ENCODE measurements at regions not wholly inside any gene's neighbourhood (a gene's known extent, or its start where the extent isn't known, plus 50 kb on each side); places are given as distances from the start of the nearest gene placed in this dataset.

DNA sequence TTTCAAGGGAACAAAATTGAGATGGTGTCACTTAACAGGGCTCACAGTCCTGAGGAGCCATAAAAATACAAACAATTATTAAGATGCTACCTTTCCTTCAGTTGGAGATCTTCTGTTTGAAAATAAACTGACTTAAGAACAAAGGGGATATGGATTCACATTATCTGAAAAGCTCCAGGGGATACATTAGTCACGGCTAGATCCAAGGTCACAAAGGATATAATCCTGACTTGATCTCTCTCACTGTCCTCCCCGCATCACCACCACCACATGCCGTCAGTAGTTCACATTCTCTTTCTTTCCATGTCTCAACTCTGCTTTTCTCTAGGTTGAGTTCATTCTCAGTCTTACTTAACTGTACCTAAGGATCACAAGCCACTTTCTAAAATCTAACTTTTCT, 530.4 kb upstream of the MARCKS start:
- DNase-seq, result no peak

DNA sequence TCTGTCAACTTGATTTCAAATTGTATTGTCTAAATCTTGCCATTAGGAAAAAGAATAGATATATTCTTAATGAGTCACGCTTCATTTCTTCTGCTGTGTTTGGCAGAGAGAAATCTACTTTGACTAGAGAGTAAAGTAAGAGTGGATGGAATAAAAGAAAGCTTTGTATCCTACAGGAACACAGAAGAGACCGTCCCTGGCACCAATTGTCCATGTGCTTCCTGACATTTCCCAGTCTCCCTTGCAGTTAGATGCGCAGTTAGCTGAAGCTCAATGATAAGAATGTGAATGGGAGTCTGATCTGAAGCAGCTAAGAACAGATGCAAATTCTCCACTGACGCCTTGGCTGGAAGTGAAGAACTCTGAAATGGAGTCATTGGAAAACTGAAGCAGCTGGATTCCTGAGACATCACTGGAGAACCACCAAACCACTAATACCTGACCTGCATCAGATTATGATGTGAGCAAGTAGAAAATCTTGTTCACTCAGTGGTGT, 528.2 kb upstream of the MARCKS start:
- DNase-seq, result no peak

DNA sequence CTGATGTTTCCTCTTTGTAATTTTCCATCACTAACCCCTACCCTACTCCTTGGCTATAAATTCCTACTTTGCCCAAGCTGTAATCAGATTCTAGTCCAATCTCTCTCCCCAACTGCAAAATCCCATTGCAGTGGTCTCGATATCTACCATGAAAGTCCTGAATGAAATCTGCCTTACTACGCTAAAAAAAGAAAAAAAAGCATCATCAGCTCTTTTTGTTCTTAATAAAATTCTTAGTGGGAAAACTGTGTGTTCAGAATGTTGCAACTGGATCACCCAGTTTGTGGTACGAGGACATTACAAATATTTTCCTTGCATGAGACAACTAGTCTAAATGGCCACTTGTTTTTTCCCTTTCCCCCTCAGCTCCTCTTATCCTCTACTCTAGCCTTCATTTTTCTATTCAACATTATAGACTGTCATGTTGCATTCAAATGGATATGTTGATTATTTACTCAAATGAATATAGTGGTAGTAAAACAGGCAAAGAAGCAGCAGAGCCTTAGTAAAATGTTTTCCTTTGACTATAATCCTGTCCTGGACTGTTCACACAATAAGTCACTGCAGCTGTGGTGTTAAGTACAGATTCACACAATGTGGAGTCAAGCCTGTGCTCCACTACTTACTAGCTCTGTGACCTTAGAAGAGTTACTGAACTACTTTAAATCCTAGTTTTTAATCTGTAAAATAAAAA, 527.1 kb upstream of the MARCKS start:
- no peak for DNase-seq

DNA sequence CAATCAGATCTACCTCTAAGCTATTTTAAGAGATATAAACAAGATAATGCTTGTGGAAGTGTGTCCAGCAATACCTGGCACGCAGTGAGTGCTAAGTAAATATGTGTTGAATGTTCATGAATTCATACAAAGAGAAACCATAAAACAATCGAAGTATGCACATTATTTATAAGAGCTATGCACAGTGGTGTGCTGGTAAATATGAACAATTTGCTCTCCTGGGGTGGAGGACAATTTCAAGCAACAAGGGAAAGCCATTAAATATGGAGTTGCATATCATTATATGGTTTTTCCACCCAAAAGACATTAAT, 526.6 kb upstream of the MARCKS start:
- no peak for DNase-seq

DNA sequence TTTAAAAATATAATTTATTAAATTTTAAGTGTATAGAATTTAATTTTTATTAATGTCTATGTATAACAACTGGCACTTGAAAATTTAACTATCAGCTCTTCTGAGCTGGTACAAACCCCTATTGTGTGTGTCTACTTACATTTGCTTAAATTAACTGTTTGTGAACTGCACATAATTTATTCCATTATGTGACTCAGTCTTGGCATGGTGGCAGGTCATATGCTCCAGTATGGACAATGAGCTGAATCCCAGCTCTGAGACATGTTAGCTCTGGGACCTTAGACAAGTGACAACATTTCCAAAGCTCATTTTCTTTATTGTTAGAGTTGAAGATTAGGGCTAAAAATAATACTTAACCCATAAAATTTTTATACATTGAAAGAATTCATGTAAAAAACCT, 526.1 kb upstream of the MARCKS start:
- DNase-seq, result no peak

DNA sequence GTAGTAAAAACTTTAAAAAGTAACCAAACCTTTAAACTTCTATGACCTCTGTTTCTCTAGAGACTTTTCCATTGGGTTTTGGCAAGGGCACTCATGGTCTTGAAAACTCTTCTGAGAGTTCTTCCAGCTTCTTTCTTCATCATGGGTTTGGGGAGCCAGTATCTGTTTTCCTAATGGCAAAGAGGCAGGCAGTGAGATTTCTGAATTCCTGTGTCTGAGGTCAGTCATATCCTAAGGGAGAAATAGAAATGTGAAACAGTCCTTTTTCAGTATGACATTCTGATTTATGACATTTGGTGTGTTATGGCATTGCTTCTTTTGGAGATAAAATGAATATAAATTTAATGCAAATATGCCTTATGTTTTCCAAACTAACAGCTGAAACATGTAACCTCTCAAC, 518.5 kb upstream of the MARCKS start:
- no peak for DNase-seq

DNA sequence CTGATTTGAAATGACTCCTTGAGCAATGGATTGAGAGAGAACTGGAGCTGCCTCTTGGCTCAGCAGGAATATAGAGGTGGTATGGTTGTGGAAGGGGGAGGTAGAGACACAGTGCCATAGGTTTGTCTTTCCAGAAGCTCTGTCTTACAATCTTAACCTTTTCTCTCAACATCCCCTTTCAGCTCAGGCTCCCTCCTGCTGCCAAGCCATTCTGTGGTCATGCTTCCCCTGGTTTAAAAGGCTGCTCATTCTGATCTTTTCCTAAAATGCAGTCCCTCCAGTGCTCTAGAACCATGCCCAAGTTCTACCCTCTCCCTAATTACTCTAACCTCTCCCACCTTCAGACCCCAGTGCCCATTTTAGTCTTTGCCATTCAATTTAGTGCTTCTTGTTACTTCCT, 517.9 kb upstream of the MARCKS start:
- no peak for DNase-seq

DNA sequence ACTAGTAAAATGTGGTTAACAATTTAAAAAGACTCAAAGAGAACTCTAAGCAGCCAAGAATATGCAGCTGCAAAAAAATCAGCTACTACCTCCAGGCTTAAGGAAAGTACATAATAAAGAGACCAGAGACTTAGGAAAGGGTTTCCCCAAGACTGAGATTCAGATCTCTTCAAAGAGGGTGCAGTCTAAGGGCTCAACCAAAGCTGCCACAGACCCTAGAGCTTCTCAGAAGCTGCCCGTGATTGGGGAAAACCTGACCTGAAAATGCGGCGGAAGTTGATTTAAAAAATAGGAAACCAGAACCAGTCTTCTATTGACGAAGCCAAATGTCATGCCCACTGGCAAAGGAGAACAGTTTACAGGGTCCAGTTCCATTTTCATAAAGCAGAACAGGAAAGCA, 516.8 kb upstream of the MARCKS start:
- DNase-seq, result no peak

DNA sequence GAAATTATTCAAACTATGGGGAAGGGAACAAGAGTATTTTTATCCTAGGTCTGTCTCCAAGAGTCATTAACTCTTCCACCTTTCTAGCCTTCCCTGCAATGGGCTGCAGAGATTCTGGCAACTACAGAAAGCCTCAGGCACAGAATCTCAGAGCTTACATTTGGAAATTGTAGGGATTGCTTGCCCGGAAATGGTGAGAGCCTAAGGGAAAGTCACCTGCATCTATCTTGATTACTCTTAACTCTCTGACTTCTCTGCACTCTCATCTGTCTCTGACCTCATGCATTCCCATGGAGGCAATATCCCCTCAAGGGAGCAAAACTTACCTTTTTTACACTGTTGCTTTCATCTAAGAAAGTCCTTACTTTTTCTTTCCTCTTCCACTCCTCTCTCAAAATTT, 513.2 kb upstream of the MARCKS start:
- no peak for DNase-seq

DNA sequence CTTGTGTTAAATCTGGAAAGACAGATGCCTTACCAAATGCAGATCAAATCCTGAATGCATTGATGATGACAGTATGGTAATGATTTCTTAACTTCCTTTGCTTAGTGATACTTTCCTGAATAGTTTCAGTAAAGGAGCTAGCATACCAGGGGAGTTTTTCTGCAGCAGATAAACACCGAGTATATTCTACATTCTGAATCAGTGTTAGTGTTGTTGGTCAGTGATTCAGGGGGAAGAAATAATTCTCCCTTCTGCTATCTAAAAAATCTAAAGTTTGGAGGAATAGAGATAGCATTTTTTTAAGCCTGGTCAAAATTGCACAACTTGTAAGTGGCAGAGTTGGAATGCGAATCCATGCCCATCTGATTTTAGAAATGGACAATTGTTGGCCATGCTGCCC, 512.2 kb upstream of the MARCKS start:
- no peak for DNase-seq

DNA sequence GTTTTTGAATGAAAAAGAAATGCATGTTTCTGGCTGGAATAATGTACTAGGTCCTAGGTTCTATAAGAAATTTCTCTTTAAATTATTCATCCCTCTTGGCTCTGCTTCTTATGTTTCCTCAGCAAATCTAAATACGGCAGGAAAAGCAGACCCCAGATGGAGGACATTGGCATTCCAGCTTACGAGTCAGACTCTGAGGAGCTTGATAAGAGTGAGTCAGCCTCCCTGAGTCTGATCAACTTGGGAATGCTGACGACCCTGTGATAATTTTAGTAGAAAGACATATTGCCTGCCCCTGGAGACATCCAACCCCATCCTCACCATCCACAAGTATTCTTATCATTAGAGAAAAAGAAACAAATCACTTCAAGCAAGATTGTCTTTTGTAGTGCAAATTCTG, 509.7 kb upstream of the MARCKS start:
- DNase-seq, result no peak

DNA sequence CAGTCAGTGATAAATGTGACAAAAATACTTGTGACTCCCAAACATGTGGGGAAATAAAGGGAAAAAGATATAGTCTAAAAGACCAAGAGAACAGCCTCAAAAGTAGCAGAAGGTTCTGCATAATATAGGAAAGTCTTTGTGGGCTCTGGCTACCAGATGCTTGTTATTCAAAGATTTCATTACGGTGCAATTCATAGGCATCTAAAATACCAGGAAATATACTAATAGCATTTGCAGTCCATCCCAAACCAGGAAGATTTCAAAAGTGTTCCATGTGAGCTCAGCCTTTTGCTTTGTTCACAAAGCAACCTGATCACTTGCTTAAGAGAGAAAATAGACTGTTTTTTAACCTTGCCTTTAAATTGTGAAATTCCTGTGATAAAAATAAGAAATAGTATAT, 506.7 kb upstream of the MARCKS start:
- no peak for DNase-seq

DNA sequence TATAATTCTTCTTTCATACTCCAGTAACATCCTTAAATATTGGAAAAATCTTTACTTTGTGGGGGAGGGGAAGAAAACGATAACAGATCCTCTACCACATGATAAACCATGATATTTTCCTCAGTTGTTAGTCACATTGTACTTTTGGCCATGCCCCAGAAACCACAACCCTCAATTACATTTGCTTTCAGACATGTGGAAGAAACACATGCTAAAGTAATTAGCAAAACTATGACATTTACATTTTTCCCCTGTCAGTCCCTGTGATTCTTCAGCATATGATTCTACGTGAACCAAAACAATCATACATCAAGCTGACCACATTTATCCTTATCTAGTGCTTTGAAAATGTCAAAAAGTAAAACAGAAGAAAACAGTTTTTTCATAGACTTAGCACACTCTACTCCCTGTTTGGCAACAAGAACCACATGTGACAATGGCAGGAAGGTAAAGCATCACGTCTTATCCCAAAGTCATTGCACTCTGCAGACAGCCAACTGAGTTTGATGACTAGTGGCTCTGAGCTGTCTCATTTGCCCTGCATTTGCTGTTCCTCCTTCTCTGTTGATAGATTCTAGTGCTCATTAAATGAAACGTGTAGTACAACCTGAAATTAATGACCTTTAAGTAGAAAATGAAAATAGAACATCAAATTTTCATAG, 505.8 kb upstream of the MARCKS start:
- no peak for DNase-seq

DNA sequence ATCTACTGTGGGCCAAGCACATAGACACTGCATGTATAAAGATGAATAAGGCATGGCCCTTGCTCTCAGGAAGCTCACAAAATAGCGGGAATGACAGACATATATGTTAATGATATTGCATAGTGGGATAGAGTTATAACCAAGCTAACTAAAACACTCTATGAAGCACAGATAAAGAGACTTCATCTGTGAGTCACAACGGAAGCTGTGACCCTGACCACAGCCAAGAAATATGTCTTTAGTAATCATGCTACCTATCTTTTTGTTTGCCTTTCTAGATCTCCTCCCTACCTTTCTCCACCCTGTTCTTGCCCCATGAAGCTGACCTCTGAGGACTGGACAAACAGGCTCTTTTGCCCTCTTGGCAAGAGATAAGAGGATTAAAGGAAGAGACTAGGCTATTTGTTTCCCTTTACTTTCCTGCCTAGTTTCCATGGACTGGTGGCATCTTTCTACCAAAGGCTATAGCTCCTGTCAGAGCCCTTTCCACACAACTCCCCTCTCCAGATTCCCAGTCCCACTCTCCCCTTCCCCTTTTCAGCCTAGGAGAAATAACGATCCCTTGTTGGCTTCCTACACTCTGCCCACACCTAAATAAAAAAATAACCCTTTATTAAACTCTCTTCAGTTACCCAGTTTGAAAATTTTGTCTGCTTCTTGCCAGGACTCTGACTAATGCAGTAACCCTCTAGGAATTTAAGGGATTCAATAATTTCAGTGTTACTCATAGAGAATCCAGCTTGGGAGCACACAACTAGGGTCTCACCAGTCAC, 504.9 kb upstream of the MARCKS start:
- DNase-seq, result no peak

DNA sequence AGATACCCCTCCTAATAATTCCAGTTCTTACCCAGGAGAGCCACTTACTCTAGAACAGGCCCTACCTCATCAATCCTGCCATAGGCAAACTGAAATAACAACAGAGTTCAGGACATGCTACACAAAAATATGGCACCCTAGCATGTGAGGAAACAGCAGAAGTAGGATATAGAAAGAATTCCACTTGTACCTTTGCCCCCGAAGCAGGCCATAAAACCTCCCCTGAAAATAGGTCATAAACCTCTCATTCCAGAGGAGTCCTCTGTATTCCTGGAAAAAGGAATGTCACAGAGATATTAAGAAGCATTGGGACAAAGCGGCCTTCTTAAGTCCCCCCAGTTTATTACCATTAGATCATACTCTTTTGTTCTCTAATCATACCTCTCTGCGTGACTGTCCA, 504.3 kb upstream of the MARCKS start:
- DNase-seq, result no peak

DNA sequence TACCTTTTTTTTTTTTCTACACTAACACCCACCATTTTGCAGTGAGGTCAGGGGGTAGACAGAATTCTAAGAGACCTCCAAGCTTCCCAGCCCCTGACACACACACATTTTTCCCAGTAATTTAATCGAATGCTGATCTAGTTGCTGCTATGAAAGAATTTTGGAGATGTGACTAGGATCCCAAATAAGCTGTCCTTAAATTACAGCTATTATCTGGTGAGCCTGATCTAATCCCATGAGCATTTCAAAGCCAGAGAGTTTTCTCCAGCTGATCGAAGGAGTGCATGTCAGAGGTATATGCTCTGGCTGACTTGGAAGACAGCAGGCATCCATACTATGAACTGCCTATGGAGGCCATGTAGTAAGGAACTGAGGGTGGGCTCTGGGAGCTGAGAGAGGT, 503.8 kb upstream of the MARCKS start:
- DNase-seq, result no peak

DNA sequence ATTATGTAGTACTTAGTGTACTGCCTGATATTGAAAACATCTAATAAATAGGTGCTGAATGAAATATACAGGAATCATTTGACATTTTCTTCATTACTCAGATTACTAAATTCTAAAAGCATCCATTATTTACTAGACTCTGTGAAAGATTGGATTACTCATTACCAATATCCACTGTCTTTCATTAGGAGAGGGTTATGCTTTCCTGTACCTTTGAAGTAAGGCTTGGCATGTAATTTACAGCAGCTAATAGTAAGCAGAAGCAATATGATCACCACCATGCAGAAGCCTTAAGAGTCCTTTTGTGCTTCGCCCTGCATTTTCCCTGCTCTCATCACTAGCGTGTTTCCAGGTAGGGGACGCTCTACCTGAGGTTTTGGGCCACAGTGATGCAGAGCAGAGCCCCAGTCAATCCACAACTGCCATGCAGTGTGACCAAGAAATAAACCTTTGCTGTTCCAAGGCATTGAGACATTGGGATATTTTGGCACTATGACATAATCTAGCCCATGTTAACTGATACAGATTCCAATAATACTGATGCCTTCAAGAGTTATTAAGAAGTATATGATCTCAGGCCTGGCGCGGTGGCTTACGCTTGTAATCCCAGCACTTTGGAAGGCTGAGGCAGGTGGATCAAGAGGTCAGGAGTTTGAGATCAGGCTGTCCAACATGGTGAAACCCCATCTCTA, 502.8 kb upstream of the MARCKS start:
- no peak for DNase-seq

DNA sequence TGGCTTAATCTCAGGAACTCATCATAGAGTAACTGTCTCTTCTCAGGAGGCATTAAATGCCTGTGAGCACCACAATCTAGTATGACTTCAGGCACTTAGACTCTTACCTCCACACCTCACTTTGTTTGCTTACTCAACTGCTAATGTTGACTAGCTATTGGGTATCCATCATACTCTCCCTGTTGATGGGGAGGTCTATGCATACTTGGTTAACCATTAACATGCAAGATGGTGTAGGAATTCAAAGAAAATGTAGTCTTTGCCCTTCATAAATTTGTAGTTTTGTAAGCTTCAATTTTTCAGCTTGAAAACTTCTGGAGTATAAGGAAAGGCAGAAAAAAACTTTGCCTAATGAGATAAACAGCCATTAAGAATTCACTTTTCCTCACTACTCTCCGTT, 501.0 kb upstream of the MARCKS start:
- no peak for DNase-seq

DNA sequence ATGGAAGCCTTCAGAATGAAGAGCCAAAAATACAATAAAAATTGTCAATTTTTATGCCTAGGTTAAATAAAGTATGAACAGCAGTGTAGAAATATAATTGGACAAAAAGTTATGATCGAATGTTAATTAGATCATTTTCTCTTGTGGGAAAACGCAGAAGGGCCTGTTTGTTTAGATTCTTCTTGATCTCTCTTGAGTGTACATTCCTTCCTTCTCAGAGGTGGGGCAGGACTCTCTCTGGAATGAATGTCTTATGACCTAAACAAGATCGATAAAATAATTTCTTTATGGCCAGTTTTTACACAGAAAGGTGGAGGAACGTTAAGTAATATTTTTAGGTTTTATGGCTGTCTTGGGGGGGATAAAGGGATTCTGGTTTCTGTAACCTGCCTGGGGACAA, 500.1 kb upstream of the MARCKS start:
- DNase-seq, result no peak

DNA sequence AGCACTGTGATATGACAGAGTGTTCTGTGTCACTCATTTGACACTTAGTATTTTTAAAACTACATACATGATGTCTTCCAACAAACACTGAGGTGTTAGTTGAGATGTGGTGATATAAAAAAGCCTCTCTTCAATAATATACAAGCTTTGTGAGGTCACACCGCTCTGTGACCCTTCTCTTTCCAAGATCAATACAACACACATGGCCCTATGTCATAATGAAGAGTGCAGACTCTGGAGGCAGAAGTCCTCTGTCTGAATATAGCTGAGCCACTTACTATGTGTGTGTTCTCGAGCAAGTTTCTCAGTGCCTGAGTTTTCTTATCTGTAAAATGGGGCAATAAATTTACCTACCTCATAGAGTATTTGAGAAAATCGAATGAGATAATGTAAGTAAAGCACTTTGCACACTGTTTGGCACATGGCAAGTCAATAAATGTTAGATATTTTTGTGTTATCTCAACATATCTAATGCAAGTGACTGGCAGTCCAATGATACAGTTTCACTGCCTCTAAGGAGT, 499.0 kb upstream of the MARCKS start:
- DNase-seq, result no peak

DNA sequence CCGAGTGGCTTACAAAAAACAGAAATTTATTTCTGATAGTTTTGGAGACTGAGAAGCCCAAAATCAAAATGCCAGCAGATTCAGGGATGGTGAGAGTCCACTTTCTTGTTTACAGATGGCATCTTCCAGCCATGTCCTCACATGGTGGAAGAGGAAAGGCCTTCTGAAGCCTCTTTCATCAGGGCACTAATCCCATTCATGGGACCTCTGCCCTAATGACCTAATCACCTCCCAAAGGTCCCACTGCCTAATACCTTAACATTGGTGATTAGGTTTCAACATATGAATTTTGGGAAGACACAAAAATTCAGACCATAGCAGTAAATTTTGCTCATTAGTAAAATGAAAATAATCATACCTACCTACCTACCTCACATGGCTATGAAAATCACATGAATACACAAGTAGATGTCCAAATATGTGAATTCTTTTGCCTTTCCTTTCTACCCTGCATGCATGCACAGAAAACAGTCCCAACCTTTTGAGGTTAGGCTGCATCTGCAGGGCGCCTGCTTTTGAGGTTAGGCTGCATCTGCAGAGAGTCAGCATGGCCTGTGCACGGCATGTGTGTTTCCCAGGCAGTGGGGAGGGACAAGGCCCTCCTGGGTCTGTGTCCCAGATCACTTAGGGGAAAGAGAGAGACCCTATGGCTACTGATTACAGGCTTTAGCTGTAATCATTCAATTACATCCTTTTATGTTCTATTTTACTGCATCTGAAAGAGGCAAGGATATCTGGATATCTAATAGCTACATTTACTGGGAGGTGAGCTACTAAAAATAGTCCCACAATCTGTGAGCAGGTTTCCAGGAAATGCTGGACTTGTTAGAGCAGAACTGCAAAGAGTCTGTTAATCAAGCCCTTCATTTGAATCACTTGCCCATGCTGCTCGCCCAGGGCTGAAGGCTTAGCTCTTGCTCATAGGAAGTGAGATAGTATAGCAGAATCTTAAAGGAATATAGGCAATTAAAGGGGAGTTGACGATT, 497.7 kb upstream of the MARCKS start:
- DNase-seq, result no peak

DNA sequence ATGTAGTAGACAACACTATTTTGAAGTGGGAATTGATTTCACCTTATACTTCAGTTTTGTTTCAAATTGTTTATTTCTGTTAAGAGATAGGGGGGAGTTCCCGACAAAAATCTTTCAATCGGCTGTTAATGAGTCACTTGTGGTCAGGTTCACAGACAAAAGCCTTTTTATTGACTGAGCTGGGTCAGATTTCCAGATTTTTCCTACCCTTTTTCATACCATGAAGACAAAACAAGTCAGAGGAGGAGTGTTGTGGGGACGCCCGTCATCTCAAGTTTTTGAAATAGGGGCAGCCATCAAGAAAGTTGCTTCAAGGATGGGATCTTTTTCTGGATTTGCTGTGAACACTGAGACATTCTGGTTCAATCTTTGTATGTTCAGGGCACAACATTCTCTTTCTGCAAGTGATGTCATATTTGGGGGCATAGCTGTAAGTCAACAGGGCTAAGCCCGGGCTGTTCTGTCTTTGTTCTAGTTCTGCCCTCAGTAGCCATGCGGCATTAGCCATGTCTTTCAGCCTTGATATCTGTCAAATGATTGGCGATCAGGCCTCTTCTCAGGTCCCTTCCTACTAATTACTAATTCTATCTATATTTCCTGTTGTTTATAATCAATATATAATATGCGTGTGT, 496.0 kb upstream of the MARCKS start:
- no peak for DNase-seq

All from CD4-positive, alpha-beta T cell treated with Interleukin-4 for 4 hours (primary cell).